Fibroblast of villous mesenchyme (primary cell): ENCODE measurements at regions not wholly inside any gene's neighbourhood (a gene's known extent, or its start where the extent isn't known, plus 50 kb on each side); places are given as distances from the start of the nearest gene placed in this dataset.

Experiments used
- DNase-seq: peaks from one replicate; pipeline ENCODE4 v3.0.0-alpha.2; 2010; ENCODE audit warnings: low read depth
- H3K4me3 ChIP-seq: 2 replicates; pipeline ENCODE4 v1.5.1; 2011; ENCODE audit warnings: low read depth, mild to moderate bottlenecking, low read length
- CTCF ChIP-seq: IDR thresholded peaks from 2 replicates; pipeline ENCODE4 v1.5.1; 2012; ENCODE audit warnings: low read depth, mild to moderate bottlenecking, low read length; ENCODE audit not compliant: insufficient read depth

GRCh38 chr10:106312087-106312486 is 852.4 kb downstream of the SORCS1 start:
- TF ChIP-seq CTCF, result no peak
- no peak for DNase-seq
- no peak overlapping the region for H3K4me3 ChIP-seq

GRCh38 chr10:106311590-106311989 is 852.9 kb downstream of the SORCS1 start:
- TF ChIP-seq CTCF, result no peak
- no peak overlapping the region for H3K4me3 ChIP-seq
- DNase-seq, result no peak

GRCh38 chr10:106310596-106310995 is 853.9 kb downstream of the SORCS1 start:
- no peak overlapping the region for H3K4me3 ChIP-seq
- no peak for TF ChIP-seq CTCF
- DNase-seq, result no peak

- H3K4me3 ChIP-seq, result no peak overlapping the region
- TF ChIP-seq CTCF, result no peak
- no peak for DNase-seq
These were observed 855.1 kb downstream of the SORCS1 start for GRCh38 chr10:106309376-106309775.

- no peak for DNase-seq
- H3K4me3 ChIP-seq, result no peak overlapping the region
- no peak for TF ChIP-seq CTCF
These were observed 856.2 kb downstream of the SORCS1 start for GRCh38 chr10:106308284-106308683.

- TF ChIP-seq CTCF, result no peak
- no peak for DNase-seq
- H3K4me3 ChIP-seq, result no peak overlapping the region
These were observed 860.5 kb downstream of the SORCS1 start for GRCh38 chr10:106304056-106304455.

GRCh38 chr10:106302961-106303360 is 861.5 kb downstream of the SORCS1 start:
- DNase-seq, result no peak
- no peak for TF ChIP-seq CTCF

More at GRCh38 chr10:106302961-106303360, 861.5 kb downstream of the SORCS1 start:
- H3K4me3 ChIP-seq, result no peak overlapping the region
